ENCODE measurements at regions not wholly inside any gene's neighbourhood (a gene's known extent, or its start where the extent isn't known, plus 50 kb on each side); places are given as distances from the start of the nearest gene placed in this dataset.

- DNase-seq (ENCODE audit: low read depth): no peak
- no peak overlapping the region for H3K4me3 ChIP-seq (ENCODE audit: low read depth, low read length)
- no peak for TF ChIP-seq CTCF (IDR thresholded peaks at IDR 0.05; ENCODE audit: insufficient read depth, low read length)
These were observed 185.2 kb downstream of the RPLP1 start for GRCh38 chr15:69637818-69638217.

GRCh38 chr15:69643476-69643875 lies 190.9 kb downstream of the RPLP1 start:
- no peak for TF ChIP-seq CTCF (IDR thresholded peaks at IDR 0.05; ENCODE audit: insufficient read depth, low read length)
- no peak for DNase-seq (ENCODE audit: low read depth)
- no peak overlapping the region for H3K4me3 ChIP-seq (ENCODE audit: low read depth, low read length)

- H3K4me3 ChIP-seq (ENCODE audit: low read depth, low read length): no peak overlapping the region
- no peak for TF ChIP-seq CTCF (IDR thresholded peaks at IDR 0.05; ENCODE audit: insufficient read depth, low read length)
- no peak for DNase-seq (ENCODE audit: low read depth)
These were observed 191.4 kb downstream of the RPLP1 start for GRCh38 chr15:69643971-69644370.

GRCh38 chr15:69644876-69645275 lies 192.3 kb downstream of the RPLP1 start:
- no peak for DNase-seq (ENCODE audit: low read depth)
- no peak overlapping the region for H3K4me3 ChIP-seq (ENCODE audit: low read depth, low read length)
- TF ChIP-seq CTCF (IDR thresholded peaks at IDR 0.05; ENCODE audit: insufficient read depth, low read length): no peak

GRCh38 chr15:69647142-69647513 lies 194.5 kb downstream of the RPLP1 start:
- no peak overlapping the region for H3K4me3 ChIP-seq (ENCODE audit: low read depth, low read length)
- no peak for TF ChIP-seq CTCF (IDR thresholded peaks at IDR 0.05; ENCODE audit: insufficient read depth, low read length)
- DNase-seq (ENCODE audit: low read depth): no peak

GRCh38 chr15:69648212-69648611 lies 195.6 kb downstream of the RPLP1 start:
- DNase-seq (ENCODE audit: low read depth): no peak
- H3K4me3 ChIP-seq (ENCODE audit: low read depth, low read length): no peak overlapping the region
- TF ChIP-seq CTCF (IDR thresholded peaks at IDR 0.05; ENCODE audit: insufficient read depth, low read length): no peak
